OCI-M2 (cell line): ENCODE measurements at regions not wholly inside any gene's neighbourhood (a gene's known extent, or its start where the extent isn't known, plus 50 kb on each side); places are given as distances from the start of the nearest gene placed in this dataset.
"Not testable (repeated sequence)": the region's sequence is repeated elsewhere in the genome, so short reads cannot be mapped to it uniquely, and the experiment has no call there.

Source experiments
- DNase-seq: peaks from one replicate; lab custom pipeline; 2025; ENCODE audit not compliant: unreplicated experiment; lab: John Stamatoyannopoulos, UW

- no peak for DNase-seq
These were observed 156.2 kb downstream of the RHOU start for GRCh38 chr1:228891272-228892034.

- DNase-seq, result not testable (repeated sequence)
These were observed 156.9 kb downstream of the RHOU start for GRCh38 chr1:228892200-228892599.

GRCh38 chr1:228894442-228894989 lies 159.2 kb downstream of the RHOU start:
- no peak for DNase-seq

GRCh38 chr1:228897901-228898300 lies 162.6 kb downstream of the RHOU start:
- DNase-seq, result no peak

- no peak for DNase-seq
These were observed 163.3 kb downstream of the RHOU start for GRCh38 chr1:228898582-228898992.

GRCh38 chr1:228899421-228899956 lies 164.2 kb downstream of the RHOU start:
- no peak for DNase-seq

GRCh38 chr1:228900099-228900885 lies 165.0 kb downstream of the RHOU start:
- no peak for DNase-seq

- no peak for DNase-seq
These were observed 165.7 kb downstream of the RHOU start for GRCh38 chr1:228900886-228901392.

GRCh38 chr1:228901936-228902681 lies 166.8 kb downstream of the RHOU start:
- DNase-seq, result no peak

GRCh38 chr1:228902781-228903433 lies 167.6 kb downstream of the RHOU start:
- no peak for DNase-seq

GRCh38 chr1:228903434-228904071 lies 168.3 kb downstream of the RHOU start:
- no peak for DNase-seq

GRCh38 chr1:228904222-228904621 lies 168.9 kb downstream of the RHOU start:
- no peak for DNase-seq

GRCh38 chr1:228905701-228906101 lies 170.4 kb downstream of the RHOU start:
- DNase-seq, result no peak

GRCh38 chr1:228906223-228906860 lies 171.1 kb downstream of the RHOU start:
- DNase-seq, result no peak

GRCh38 chr1:228911225-228912210 lies 176.2 kb downstream of the RHOU start:
- no peak for DNase-seq

- no peak for DNase-seq
These were observed 178.5 kb downstream of the RHOU start for GRCh38 chr1:228913626-228914414.

GRCh38 chr1:228914700-228915099 lies 179.4 kb downstream of the RHOU start:
- no peak for DNase-seq
